ENCODE measurements at regions not wholly inside any gene's neighbourhood (a gene's known extent, or its start where the extent isn't known, plus 50 kb on each side); places are given as distances from the start of the nearest gene placed in this dataset.

- Mint-ChIP-seq H3K27me3 (peaks cover 6% of the 10 kb centered on the region), H3K4me3 (no peak overlapping the region), H3K36me3 (ENCODE audit: low read depth) (no peaks in the 10 kb centered on the region), H3K27ac (no peak overlapping the region), H3K4me1 (no peaks in the 10 kb centered on the region), H3K9me3 (no peaks in the 10 kb centered on the region)
- no peak for TF ChIP-seq CTCF (IDR thresholded peaks at IDR 0.05)
- DNase-seq (no peak), ATAC-seq (ENCODE audit: low read depth) (no peak)
- ChIA-PET POLR2A (no interaction called here), CTCF (no interaction called here)
- intact Hi-C loops (cut with micrococcal nuclease), result no loop called here
Measured at GRCh38 chr5:14060218-14060617, 82.9 kb upstream of the TRIO start.

DNA sequence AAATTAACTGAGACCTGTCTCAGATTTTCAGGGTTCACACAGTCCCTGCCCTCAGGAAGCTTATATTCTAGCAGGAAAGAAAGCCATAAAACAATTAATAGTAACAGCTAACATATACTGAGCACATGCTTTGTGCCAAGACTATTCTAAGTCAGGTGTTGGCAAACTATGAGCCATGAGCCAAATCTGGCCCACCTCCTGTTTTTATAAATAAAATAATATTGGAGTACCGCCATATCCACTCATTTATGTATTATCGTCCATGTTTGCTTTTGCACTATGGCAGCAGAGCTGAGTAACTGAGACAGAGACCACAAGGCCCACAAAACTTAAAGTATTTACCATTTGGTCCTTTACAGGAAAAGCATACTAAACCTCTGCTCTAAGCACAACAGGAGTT, 83.3 kb upstream of the TRIO start:
- H3K27me3 Mint-ChIP-seq, result peaks cover 6% of the 10 kb centered on the region
- CTCF ChIA-PET, result no interaction called here
- no peaks in the 10 kb centered on the region for H3K4me1 Mint-ChIP-seq
- DNase-seq, result no peak
- no peak overlapping the region for H3K4me3 Mint-ChIP-seq
- intact Hi-C loops (cut with micrococcal nuclease), result no loop called here
- no peak for TF ChIP-seq CTCF (IDR thresholded peaks at IDR 0.05)
- no peak overlapping the region for H3K27ac Mint-ChIP-seq
- no peak for ATAC-seq (ENCODE audit: low read depth)
- POLR2A ChIA-PET, result no interaction called here
- no peaks in the 10 kb centered on the region for H3K9me3 Mint-ChIP-seq
- H3K36me3 Mint-ChIP-seq (ENCODE audit: low read depth), result no peaks in the 10 kb centered on the region

DNA sequence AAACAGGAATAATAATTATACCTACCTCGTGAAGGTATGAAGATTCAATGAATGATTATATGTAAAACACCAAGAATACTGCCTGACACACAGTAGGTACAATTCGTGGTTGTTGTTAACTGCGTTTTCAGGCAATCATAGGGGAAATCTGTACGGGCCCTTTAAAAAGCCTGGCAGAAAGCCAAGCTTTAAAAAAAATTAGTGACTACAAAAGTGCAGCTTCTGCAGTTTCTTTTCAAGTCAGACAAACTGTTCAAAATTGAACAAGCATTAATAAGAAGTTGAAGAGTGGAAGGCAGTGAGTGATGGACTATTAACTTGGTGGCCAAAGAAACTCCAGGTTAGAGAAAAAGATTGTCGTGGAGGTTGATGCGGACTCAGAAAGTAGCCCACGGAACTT, 85.9 kb upstream of the TRIO start:
- CTCF ChIA-PET, result no interaction called here
- TF ChIP-seq CTCF (IDR thresholded peaks at IDR 0.05), result no peak
- intact Hi-C loops (cut with micrococcal nuclease), result no loop called here

DNA sequence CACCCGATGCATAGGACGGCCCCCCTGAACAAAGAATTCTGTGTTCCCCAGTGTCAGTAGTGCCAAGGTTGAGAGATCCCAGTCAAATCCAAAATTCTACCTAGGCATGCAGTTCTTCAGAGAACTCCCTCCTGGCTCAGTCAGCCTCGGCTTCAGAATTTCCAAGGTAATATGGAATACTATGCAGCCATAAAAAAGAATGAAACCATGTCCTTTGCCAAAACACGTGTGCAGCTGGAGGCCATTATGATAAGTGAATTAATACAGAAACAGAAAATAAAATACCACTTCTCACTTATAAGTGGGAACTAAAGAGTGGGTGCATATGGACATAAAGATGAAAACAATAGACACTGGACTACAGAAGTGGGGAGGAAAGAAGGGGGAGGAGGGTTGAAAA, 87.1 kb upstream of the TRIO start:
- H3K27ac Mint-ChIP-seq, result no peak overlapping the region
- no peaks in the 10 kb centered on the region for H3K27me3 Mint-ChIP-seq
- H3K4me1 Mint-ChIP-seq, result no peaks in the 10 kb centered on the region
- intact Hi-C loops (cut with micrococcal nuclease), result no loop called here
- ChIA-PET POLR2A (no interaction called here), CTCF (no interaction called here)
- ATAC-seq (ENCODE audit: low read depth) (no peak), DNase-seq (no peak)
- TF ChIP-seq CTCF (IDR thresholded peaks at IDR 0.05), result no peak
- H3K4me3 Mint-ChIP-seq, result no peak overlapping the region
- H3K36me3 Mint-ChIP-seq (ENCODE audit: low read depth), result no peaks in the 10 kb centered on the region
- no peaks in the 10 kb centered on the region for H3K9me3 Mint-ChIP-seq

More for the DNA sequence above, 85.9 kb upstream of the TRIO start:
- H3K27me3 Mint-ChIP-seq, result no peaks in the 10 kb centered on the region
- H3K36me3 Mint-ChIP-seq (ENCODE audit: low read depth), result no peaks in the 10 kb centered on the region
- POLR2A ChIA-PET, result no interaction called here
- ATAC-seq (ENCODE audit: low read depth) (no peak), DNase-seq (no peak)
- no peak overlapping the region for H3K4me3 Mint-ChIP-seq
- H3K4me1 Mint-ChIP-seq, result no peaks in the 10 kb centered on the region
- H3K9me3 Mint-ChIP-seq, result no peaks in the 10 kb centered on the region
- no peak overlapping the region for H3K27ac Mint-ChIP-seq

- Mint-ChIP-seq H3K36me3 (ENCODE audit: low read depth) (no peaks in the 10 kb centered on the region), H3K9me3 (no peaks in the 10 kb centered on the region), H3K4me1 (no peaks in the 10 kb centered on the region), H3K27ac (no peak overlapping the region), H3K4me3 (no peak overlapping the region), H3K27me3 (no peaks in the 10 kb centered on the region)
- ChIA-PET POLR2A (no interaction called here), CTCF (no interaction called here)
- intact Hi-C loops (cut with micrococcal nuclease), result no loop called here
- TF ChIP-seq CTCF (IDR thresholded peaks at IDR 0.05), result no peak
- DNase-seq (no peak), ATAC-seq (ENCODE audit: low read depth) (no peak)
Measured at GRCh38 chr5:14054965-14055963, 87.9 kb upstream of the TRIO start.
